ENCODE measurements at regions not wholly inside any gene's neighbourhood (a gene's known extent, or its start where the extent isn't known, plus 50 kb on each side); places are given as distances from the start of the nearest gene placed in this dataset.

DNA sequence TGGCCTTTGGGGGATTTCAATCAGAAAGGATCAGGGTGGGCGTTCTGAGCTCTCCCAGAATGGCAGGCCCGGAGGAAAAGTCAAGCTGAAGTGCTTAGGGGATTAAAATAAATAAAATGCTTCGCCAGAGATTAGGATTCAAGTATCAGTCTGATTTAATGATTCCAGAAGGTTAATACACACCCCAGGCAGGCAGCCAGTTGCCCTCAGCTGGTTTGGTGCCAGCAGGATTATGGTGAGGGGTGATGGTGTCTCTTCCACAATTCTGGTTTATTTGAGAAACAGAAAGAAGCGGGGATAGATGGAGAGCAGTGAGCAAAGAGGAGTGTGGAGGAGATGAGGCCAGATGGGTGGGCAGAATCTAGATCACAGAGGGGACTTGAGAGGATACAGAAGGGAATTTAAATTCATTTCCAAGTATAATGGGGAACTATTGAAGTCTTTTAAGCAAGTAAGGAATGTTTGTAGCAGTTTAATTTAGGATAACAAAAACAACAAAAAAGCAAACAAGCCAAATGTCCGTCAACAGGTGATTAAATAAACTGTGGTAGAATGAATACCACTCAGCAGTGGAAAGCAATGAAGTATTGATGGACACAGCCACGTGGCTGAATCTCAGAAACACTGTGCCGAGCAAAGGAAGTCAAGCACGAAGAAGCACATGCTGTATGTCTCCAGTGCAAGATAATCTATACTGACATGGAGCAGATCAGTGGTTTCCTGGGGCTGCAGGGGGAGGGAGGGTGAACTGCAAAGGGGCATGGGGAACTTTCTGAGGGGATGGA is 297.7 kb downstream of the MSX2 start:
- no peak for FAIRE-seq

DNA sequence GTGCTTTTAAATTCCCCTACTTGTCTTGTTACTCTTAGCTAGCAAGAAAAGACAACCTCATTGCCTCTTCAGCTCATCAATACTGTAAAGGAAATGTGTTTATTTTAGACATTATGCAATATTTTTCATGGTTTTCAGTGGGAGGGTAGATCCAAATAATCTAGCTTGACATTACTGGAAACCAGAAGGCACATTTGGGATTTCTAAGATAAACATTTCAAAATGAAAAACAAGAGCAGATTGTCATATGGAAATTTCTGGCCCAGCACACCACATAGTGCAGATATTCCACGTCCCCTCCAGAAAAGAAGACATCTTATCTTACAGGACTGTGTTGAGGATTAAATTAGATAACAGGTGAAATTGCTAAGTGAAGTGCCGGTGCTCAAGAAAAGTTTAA is 296.9 kb downstream of the MSX2 start:
- no peak for FAIRE-seq

DNA sequence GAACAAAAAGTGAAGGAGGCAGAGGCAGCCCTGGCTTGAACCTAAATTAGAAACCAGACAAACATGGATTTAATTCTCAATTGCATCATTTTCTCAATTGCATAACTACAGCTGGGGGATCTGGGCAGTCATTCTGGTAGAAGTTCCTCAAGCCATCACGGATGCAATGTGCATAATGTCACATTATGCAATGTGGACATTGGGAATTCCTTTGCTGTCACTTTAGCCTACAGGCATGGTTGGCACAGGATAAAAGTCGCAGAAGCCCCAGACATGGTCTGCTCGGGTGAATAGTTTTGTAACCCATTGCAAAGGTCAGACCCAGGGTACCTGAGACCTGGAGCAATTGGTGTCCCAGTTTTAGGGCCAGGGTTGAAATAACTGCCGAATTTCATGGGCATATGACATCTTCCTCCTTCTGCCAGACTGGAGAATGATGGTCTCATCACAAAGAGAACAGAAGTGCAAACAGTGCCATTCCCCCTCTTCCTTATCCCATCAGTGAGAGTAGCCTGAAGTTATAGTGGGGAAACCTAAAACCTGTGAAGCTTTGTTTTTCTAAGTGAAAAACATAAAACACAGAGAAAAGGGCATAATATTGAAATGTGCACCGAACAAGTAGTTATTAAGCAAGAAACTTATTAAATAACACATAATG is 290.8 kb downstream of the MSX2 start:
- no peak for FAIRE-seq

DNA sequence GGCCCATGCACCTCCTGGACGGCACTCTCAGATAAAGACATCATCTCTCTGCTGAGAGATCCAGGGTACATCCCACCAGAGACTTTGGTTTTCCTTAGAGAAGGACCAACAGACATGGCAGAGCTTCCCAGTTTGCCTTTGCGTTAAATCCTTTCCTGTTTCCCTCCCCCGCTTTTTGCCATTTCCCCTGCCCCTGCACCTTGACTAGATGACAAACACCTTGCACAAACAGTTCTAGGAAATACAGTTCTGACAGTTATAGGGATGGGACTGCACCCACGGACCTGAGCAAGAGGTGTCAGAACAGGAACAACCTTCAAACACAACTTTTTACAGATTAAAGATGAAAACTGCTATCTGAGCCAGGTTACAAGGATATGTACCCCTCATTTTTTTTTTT is 288.9 kb downstream of the MSX2 start:
- FAIRE-seq, result no peak

DNA sequence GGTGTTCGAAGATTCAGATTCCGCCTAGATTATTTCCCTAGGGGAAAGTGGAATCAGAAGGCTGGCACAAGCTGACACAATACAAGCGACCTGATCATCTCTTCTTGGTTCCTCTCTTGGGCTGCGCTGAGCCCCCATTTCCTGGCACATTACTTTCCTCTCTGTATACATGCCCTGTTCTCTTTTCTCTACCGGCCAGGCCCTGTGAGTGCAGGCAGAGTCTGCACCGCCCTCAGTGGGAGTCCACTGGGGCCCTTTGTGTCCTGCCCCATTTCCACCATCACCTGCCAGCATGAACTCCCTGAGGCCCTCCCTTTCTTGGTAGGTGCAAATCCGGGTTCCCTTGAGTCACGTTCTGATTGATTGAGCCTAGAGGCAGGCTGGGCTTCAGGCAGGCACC is 287.9 kb downstream of the MSX2 start:
- FAIRE-seq, result no peak

DNA sequence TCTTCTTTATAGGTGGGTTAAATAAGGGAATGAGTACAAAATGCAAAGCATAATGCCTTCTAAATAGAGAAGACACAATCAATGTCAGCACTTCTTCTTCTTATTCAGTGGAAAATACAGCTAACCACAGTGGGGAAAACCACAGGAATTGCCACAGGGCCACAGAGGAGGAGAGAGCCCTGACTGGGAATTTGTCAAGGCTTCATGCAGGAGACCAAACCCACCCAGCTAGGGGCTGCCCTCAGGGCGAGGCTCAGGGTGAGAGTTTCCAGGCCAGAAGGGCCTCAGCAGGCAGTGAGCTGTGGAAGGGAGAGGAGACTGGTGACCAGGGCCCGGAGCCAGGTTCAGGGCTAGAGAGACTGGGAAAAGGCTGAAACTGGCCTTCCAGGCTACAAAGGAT is 279.1 kb downstream of the MSX2 start:
- FAIRE-seq, result no peak

DNA sequence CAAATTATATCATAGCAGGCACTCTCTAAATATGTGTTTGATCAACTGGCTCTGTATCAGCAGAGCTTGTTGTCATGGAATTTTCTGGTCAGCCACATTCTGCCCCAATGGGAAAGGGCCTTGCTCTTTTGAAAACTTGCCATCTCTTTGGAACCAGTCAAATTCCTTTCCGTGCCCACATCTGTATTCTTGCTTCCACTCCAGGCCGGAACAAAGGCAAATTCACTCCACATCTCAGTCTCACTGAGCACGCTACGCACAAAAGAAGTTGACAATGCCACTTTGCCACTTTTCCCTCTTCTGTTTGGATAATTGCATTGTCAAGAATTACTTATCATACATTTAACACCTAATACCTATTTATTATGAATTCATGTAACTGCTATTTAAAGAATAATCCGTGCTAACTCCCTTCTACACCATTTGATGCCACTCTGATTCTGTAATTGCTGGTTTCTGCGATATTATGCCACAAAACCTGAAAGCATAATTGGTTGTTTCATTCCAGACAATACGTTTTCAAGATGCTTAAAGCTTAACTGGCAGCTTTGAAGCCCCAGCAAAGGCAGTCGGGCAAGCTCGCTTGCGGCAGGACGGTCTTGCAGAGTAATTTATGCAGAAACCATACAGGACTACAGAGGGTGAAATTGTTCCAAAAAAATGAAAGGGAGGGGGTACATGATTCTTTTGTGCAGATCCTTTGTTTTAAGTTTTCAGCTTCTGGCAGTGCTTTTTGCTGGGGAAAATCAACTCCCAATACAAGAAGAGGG is 277.7 kb downstream of the MSX2 start:
- FAIRE-seq, result no peak

DNA sequence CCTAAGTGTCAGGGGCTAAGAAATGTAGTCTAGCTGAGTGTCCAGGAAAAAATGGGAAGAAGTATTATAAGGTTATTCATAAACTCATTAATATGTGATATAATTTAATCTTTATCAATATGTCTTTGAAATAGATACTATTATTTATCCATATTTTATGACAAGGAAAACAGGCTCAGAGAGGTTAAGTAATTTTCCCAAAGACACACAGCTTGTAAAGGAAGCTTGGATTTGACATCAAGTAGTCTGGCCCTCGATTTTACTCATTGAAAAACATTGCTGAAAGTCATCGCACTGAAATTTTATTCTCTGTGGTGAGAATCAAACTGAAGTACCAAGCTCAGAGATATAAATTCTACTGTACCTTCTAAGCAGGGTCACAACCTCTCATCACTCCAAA is 276.9 kb downstream of the MSX2 start:
- no peak for FAIRE-seq

DNA sequence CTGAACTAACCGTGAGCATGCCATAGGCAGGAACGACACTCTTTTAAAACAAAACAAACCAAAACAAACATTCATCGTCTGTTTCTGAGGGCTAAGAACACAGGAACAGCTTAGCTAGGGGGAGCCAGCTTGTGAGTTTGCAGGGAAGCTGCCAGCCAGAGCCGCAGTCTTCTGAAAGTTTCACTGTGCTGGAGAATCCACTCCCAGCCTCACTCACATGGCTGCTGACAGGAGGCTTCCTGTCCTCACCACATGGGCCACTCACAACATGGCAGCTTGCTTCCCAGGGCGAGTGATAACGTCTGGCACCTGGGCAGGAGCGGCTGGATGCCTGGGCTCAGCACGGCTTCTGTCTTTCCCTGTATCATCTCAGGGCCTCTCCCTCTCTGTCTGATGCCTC is 275.2 kb downstream of the MSX2 start:
- no peak for FAIRE-seq

DNA sequence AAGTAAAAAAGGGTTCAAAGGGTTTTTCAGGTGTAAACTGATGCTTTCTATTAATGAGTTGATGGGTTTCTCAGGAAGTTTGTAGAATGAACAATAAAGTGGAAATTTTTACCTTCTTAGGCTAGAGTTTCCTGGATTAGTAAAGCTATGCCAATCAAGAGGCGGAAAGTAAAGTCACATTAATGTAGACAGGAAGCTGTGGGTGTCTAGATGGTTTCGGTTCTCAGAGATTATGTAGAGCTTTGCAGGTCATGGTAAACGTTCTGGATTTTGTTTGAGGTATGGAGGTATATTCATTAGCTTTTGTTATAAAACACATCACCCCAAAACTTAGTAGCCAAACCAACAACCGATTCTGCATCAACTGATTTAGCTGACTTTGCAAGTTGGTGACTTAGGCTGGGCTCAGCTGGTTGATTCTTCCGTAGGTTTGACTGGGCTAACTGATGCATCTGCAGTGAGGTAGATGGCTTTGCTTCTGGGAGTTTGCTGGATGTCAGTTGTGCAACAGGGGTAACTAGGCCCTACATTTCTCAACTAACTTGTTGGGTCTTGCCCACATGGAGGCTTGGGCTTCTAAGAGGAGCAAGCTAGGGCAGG is 273.8 kb downstream of the MSX2 start:
- no peak for FAIRE-seq

DNA sequence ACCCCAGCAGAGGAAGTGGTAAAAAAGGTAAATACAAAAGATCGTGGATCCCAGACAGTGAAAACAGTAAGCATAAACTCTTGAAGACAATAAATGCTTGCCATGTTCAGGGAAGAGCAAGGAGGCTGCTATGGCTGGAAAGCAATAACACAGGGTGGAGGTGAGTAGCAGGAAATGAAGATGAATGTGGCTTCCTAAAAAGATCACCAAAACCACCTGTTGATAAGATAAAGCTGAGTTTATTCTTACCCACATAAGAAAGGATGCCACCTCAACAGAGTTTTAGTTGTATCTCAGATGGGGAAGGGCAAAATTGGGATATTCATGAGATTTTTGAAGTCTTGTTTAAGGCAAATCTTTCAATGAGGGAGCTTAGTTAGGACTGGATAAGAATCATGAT is 273.3 kb downstream of the MSX2 start:
- no peak for FAIRE-seq

DNA sequence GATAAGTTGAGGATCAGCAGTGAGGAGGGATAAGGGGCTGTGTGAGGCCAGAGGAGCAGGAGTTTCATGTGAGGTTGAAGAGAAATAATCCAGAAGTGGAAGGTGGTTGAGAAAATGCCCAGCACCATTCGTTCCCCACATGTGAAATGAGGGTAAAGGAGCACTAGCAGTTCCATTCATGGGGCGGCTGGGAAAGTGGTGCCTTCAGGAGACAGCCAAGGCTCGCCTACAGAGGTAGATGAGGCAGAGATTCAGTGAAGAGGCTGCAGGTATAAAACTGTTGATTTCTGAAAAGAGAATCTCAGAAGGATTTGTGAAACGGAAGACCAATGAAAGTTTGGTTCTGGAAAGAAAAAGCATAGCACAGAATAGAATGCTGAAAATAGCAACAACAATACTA is 272.6 kb downstream of the MSX2 start:
- no peak for FAIRE-seq

DNA sequence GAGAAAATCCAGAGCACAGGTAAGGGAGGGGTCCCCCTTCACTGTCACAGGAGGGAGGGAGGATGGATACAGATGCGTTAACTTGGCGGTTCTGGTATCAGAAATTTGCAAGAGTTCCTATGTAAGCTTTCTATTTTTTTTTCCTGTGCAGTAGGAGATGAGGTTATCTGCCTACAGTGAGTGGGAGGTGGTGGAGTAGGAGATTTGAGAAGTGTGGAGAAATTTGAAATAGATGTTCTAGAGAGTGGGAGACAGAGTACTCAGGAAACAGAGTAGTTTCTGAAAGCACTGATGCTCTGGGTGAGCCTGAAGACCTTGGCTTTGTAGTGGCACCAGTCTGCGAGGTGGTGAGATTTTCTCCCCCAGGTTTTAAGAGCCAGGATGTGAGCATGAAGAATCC is 271.4 kb downstream of the MSX2 start:
- FAIRE-seq, result no peak

DNA sequence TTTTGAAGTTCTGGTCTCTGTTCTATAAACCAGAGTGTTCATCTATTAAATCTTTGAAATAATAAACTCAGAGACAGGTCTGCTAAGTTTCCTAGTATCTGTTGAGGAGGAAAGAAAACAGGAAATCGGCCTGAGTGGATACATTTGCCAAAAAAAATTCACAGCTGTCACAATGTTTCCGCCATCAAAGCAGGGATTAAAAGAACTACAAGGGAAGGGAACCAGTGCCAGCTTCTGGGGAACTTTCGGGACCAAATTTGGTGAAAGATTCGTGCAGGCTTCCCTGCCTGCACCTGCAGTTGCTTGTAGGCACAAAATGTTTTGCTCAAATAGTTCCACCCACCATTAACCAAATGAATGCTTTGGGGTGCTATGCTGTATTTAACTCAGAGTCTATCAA is 267.5 kb downstream of the MSX2 start:
- no peak for FAIRE-seq

DNA sequence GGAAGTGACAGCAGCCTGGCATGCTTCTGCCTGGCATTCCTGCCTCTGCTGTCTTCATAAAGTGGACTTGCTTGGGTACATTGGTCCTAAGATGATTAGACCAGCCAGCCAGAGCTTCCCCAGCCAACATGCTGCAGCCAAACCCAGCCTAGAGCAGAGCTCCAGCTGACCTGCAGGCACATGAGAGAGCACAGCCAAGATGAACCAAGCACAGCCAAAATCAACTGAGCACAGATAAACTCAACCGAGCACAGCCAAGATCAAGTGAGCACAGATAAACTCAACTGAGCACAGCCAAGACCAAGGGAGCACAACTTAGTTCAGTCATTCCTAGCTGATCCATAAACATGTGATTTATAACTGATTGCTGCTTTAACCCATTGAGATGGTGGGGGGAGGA is 266.5 kb downstream of the MSX2 start:
- FAIRE-seq, result no peak

DNA sequence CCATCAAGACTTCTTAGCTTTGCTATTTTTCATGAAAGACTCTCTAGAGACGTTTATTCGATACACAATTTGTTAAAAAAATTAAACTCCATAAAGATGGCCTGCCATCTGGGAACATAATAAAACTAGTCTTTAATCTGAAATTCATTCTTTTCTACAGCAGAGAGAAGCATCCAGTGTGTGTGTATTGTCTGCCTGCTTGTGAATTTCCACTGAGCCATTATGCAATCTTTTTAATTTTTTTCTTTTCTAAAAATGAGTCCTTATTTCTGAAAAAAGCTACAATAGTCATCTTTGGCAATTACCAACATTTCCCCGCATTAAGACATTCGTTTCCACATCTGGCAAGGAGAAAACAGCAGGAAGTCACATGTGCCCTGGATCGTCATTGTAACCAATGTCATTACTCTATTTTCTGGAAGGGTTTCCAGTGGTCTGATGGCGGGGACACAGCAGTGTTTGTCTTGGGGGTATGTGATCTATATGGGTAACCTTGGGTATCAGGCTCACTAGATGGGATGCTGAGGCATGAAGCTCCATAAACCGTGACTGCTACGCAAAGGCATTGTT is 263.1 kb downstream of the MSX2 start:
- no peak for FAIRE-seq

DNA sequence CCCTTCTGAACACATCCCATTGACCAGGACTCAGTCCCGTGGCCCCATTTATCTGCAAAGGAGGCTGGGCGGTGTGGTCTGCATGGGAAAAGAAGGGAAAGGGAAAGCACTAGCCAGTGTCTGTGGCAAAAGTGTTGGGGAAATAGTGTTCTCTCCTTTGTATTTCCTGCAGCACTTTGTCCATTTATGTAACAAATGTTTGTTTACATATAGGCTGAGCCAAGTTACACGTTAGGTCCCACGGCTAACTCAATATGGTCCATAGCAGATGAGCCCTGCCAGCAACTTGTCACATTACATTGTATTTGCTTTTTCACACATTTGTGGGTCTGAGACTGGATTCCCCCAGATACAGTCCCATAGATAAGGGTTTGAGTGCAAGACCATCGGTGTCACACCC is 260.5 kb downstream of the MSX2 start:
- FAIRE-seq, result no peak

DNA sequence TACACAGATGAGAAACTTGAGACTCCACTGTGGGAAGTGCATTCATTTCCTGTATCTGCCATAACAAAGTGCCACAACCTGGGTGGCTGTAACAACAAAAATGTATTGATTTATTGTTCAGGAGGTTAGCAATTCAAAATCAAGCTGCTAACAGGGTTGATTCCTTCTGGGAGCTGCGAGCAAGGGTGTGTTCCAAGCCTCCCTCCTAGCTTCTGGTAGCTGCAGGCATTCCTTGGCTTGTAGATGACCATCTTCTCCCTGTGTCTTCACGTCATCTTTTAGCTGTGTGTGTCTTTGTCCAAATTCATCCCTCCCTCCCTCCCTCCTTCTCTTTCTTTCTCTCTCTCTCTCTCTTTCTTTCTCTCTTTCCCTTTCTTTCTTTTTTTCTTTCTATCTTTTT is 258.1 kb downstream of the MSX2 start:
- FAIRE-seq, result no peak

DNA sequence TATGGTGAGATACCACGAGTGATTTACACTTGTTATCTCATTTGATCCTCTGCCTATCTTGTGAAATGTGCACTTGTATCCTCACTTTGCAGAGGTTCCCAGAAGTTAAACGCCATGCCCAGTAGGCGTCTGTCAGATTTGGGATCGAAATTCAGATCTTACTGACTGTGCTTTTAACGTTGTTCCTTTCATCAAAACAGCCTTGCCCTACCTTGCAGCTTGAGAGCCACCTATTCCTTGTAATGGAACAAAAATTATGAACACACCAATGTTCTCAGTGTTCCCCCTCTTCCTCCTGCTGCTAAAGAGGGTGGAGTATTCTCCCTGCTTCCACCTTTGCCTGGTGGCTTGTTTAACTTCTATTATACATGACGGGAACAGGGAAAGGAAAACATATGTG is 257.0 kb downstream of the MSX2 start:
- FAIRE-seq, result no peak

DNA sequence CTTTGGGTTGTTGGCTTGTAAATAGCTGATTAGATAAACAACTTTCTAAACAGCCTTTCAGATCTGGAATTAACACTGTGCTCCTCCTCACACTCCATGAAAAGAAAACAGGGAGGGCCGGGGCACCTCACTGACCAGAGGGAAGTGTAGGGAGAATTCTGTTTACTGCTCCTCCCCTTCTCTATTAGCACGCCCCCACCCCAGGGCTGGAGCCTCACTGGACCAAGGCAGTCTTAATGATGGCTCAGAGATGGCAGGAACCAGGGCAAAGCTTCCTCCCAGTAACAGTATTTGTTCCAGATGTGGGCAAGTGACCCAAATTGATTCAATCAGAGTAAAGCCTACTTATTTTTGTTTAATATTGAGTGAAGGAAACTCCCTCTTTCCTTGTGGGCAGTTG is 256.6 kb downstream of the MSX2 start:
- no peak for FAIRE-seq

DNA sequence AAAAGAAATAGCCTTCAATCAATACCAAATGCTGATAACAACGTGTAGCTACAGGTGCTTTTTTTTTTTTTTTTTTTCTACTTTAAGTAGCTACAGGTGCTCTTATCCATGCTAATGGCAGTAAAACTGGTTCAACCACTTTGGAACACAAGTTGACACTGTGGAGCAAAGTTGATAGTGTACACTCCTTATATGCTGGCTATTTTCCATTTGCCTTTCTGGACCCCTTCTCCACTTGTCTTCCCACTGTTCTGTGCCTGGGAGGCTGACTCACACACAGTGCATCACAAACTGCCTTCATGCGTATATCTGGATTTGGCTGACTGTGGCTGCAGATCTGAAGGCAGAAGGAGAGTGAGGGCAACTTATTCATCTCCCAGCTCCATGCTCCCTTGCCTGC is 247.9 kb downstream of the MSX2 start:
- no peak for FAIRE-seq

DNA sequence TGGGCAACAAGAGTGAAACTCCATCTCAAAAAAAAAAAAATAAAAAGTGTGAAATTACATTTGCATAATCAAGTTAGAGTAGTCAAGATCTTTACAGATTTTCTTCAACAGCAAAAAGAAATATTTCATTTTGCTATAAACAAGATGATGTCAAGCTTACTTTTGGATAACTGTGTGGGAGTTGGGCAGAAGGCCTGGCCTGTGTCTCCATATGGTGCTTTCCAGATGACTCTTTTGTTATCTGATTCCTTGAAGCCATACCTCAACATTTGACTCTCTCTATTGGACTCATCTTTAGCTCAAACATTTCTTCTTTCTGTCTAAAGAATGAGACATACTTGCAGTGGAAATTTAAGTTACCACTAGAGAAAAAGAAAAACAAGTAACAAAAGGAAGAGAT is 246.8 kb downstream of the MSX2 start:
- no peak for FAIRE-seq

DNA sequence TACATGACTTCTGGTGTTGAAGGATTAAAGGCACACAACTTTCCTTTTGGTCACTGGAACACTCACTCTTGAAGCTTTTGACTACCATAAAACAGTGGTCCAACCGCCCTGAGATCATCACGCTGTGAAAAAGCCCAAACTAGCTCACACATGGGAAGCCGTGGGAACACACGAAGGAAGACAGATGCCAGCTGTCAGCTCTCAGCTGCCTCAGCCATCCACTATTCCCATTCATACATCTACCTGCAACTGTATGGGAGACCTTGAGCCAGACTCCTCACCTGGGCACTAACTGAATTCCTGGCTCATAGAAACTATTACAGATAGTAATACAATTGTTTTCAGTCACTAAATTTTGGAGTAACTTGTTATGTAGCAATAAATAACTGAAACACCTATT is 246.1 kb downstream of the MSX2 start:
- FAIRE-seq, result no peak
